Tibial nerve (tissue), 4 donors: ENCODE measurements at regions not wholly inside any gene's neighbourhood (a gene's known extent, or its start where the extent isn't known, plus 50 kb on each side); places are given as distances from the start of the nearest gene placed in this dataset.

Experiments used
- EP300 ChIP-seq, 2 donors: sonication (generic); formaldehyde crosslinking; IDR thresholded peaks; one replicate each; pipeline ENCODE4 v1.6.1; 2017; ENCODE audit warnings: antibody characterized with exemption in 2 of 2, mild to moderate bottlenecking in 1 of 2
- POLR2A ChIP-seq, 2 donors: fragments of 450-650 bp; IDR thresholded peaks; one replicate each; pipeline ENCODE4 v1.6.1; 2017; ENCODE audit warnings: antibody characterized with exemption in 2 of 2, mild to moderate bottlenecking in 2 of 2, moderate library complexity in 2 of 2
- TF ChIP-seq, protein P1 (sequence below), 5 experiments: fragments of 200-600 bp in 3 of 5; fragments of 450-650 bp in 2 of 5; sonication (generic) in 3 of 5; IDR thresholded peaks; one replicate each; pipeline ENCODE4 v1.5.1; 2016 to 2019; ENCODE audit warnings: antibody characterized with exemption in 5 of 5, mild to moderate bottlenecking in 3 of 5, moderate library complexity in 2 of 5

- TF ChIP-seq, protein P1, sequence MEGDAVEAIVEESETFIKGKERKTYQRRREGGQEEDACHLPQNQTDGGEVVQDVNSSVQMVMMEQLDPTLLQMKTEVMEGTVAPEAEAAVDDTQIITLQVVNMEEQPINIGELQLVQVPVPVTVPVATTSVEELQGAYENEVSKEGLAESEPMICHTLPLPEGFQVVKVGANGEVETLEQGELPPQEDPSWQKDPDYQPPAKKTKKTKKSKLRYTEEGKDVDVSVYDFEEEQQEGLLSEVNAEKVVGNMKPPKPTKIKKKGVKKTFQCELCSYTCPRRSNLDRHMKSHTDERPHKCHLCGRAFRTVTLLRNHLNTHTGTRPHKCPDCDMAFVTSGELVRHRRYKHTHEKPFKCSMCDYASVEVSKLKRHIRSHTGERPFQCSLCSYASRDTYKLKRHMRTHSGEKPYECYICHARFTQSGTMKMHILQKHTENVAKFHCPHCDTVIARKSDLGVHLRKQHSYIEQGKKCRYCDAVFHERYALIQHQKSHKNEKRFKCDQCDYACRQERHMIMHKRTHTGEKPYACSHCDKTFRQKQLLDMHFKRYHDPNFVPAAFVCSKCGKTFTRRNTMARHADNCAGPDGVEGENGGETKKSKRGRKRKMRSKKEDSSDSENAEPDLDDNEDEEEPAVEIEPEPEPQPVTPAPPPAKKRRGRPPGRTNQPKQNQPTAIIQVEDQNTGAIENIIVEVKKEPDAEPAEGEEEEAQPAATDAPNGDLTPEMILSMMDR (IDR thresholded peaks at IDR 0.05) = no peak
- TF ChIP-seq POLR2A (IDR thresholded peaks at IDR 0.05) = no peak
- no peak for TF ChIP-seq EP300 (IDR thresholded peaks at IDR 0.05)
Measured at GRCh38 chr6:114764866-114765265, 422.0 kb upstream of the HS3ST5 start.
